ENCODE measurements at regions not wholly inside any gene's neighbourhood (a gene's known extent, or its start where the extent isn't known, plus 50 kb on each side); places are given as distances from the start of the nearest gene placed in this dataset.

- no peak for TF ChIP-seq GATA2 (IDR thresholded peaks at IDR 0.05; ENCODE audit: low read depth, low read length)
- TF ChIP-seq GATA3 (IDR thresholded peaks at IDR 0.05; ENCODE audit: low read depth, low read length) = no peak
These were observed 112.1 kb upstream of the ANO1 start for GRCh38 chr11:69965821-69966582.

GRCh38 chr11:69966583-69966835 is 111.6 kb upstream of the ANO1 start:
- no peak for TF ChIP-seq GATA3 (IDR thresholded peaks at IDR 0.05; ENCODE audit: low read depth, low read length)
- TF ChIP-seq GATA2 (IDR thresholded peaks at IDR 0.05; ENCODE audit: low read depth, low read length) = no peak

GRCh38 chr11:69966910-69967483 is 111.1 kb upstream of the ANO1 start:
- no peak for TF ChIP-seq GATA2 (IDR thresholded peaks at IDR 0.05; ENCODE audit: low read depth, low read length)
- TF ChIP-seq GATA3 (IDR thresholded peaks at IDR 0.05; ENCODE audit: low read depth, low read length) = no peak

- no peak for TF ChIP-seq GATA2 (IDR thresholded peaks at IDR 0.05; ENCODE audit: low read depth, low read length)
- no peak for TF ChIP-seq GATA3 (IDR thresholded peaks at IDR 0.05; ENCODE audit: low read depth, low read length)
These were observed 110.6 kb upstream of the ANO1 start for GRCh38 chr11:69967484-69967883.

GRCh38 chr11:69968396-69969347 is 109.4 kb upstream of the ANO1 start:
- TF ChIP-seq GATA2 (IDR thresholded peaks at IDR 0.05; ENCODE audit: low read depth, low read length) = no peak
- no peak for TF ChIP-seq GATA3 (IDR thresholded peaks at IDR 0.05; ENCODE audit: low read depth, low read length)

- no peak for TF ChIP-seq GATA2 (IDR thresholded peaks at IDR 0.05; ENCODE audit: low read depth, low read length)
- TF ChIP-seq GATA3 (IDR thresholded peaks at IDR 0.05; ENCODE audit: low read depth, low read length) = no peak
These were observed 108.0 kb upstream of the ANO1 start for GRCh38 chr11:69969890-69970784.

- TF ChIP-seq GATA2 (IDR thresholded peaks at IDR 0.05; ENCODE audit: low read depth, low read length) (no peak), GATA3 (IDR thresholded peaks at IDR 0.05; ENCODE audit: low read depth, low read length) (no peak)
These were observed 107.2 kb upstream of the ANO1 start for GRCh38 chr11:69970785-69971535.

- no peak for TF ChIP-seq GATA2 (IDR thresholded peaks at IDR 0.05; ENCODE audit: low read depth, low read length)
- no peak for TF ChIP-seq GATA3 (IDR thresholded peaks at IDR 0.05; ENCODE audit: low read depth, low read length)
These were observed 106.4 kb upstream of the ANO1 start for GRCh38 chr11:69971741-69972140.

- TF ChIP-seq GATA3 (IDR thresholded peaks at IDR 0.05; ENCODE audit: low read depth, low read length) (no peak), GATA2 (IDR thresholded peaks at IDR 0.05; ENCODE audit: low read depth, low read length) (no peak)
These were observed 105.7 kb upstream of the ANO1 start for GRCh38 chr11:69972351-69972802.

GRCh38 chr11:69974528-69974927 is 103.6 kb upstream of the ANO1 start:
- TF ChIP-seq GATA3 (IDR thresholded peaks at IDR 0.05; ENCODE audit: low read depth, low read length) = no peak
- no peak for TF ChIP-seq GATA2 (IDR thresholded peaks at IDR 0.05; ENCODE audit: low read depth, low read length)

GRCh38 chr11:69975822-69976221 is 102.3 kb upstream of the ANO1 start:
- no peak for TF ChIP-seq GATA3 (IDR thresholded peaks at IDR 0.05; ENCODE audit: low read depth, low read length)
- TF ChIP-seq GATA2 (IDR thresholded peaks at IDR 0.05; ENCODE audit: low read depth, low read length) = no peak

GRCh38 chr11:69976794-69977193 is 101.3 kb upstream of the ANO1 start:
- TF ChIP-seq GATA2 (IDR thresholded peaks at IDR 0.05; ENCODE audit: low read depth, low read length) (no peak), GATA3 (IDR thresholded peaks at IDR 0.05; ENCODE audit: low read depth, low read length) (no peak)

- TF ChIP-seq GATA2 (IDR thresholded peaks at IDR 0.05; ENCODE audit: low read depth, low read length) = no peak
- no peak for TF ChIP-seq GATA3 (IDR thresholded peaks at IDR 0.05; ENCODE audit: low read depth, low read length)
These were observed 100.2 kb upstream of the ANO1 start for GRCh38 chr11:69977951-69978350.
